Upper lobe of right lung (tissue), 1 donor: ENCODE measurements at regions not wholly inside any gene's neighbourhood (a gene's known extent, or its start where the extent isn't known, plus 50 kb on each side); places are given as distances from the start of the nearest gene placed in this dataset.

ENCODE experiments used
- ATAC-seq: fragments of 200-7000 bp; cut with Tn5 transposase; one replicate; pipeline ENCODE4 v1.9.1; 2020; ENCODE audit warnings: mild to moderate bottlenecking, moderate library complexity
- DNase-seq: peaks from one replicate; pipeline ENCODE4 v3.0.0-alpha.2; 2020
- H3K27ac ChIP-seq: fragments of 200-600 bp; one replicate; pipeline ENCODE4 v1.8.0; 2022
- H3K27me3 ChIP-seq: fragments of 200-600 bp; one replicate; pipeline ENCODE4 v1.8.0; 2022; ENCODE audit warnings: mild to moderate bottlenecking
- H3K36me3 ChIP-seq: fragments of 200-600 bp; one replicate; pipeline ENCODE4 v1.8.0; 2022
- H3K4me1 ChIP-seq: fragments of 200-600 bp; one replicate; pipeline ENCODE4 v1.8.0; 2022
- H3K4me3 ChIP-seq: fragments of 200-600 bp; one replicate; pipeline ENCODE4 v1.8.0; 2022; ENCODE audit warnings: mild to moderate bottlenecking
- H3K9me3 ChIP-seq: fragments of 200-600 bp; one replicate; pipeline ENCODE4 v1.8.0; 2022
- CTCF ChIP-seq: fragments of 200-600 bp; IDR thresholded peaks from one replicate; pipeline ENCODE4 v1.8.0; 2022; ENCODE audit warnings: antibody characterized with exemption
- intact Hi-C: fragments of 100-400 bp; cut with DNase I; formaldehyde crosslinking; loops from one replicate; pipeline ENCODE4 v1.11.0; 2022
- donor health status: DM: no; HTN: yes; CAD: no; lungs with severe emphysema.

GRCh38 chr20:56060486-56060885 lies 55.2 kb upstream of the CBLN4 start:
- ATAC-seq (no peak), DNase-seq (no peak)
- TF ChIP-seq CTCF = no peak
- no peak overlapping the region for H3K4me3 ChIP-seq
- no peaks in the 10 kb centered on the region for H3K27me3 ChIP-seq
- intact Hi-C loops = no loop called here
- no peaks in the 10 kb centered on the region for H3K36me3 ChIP-seq
- no peaks in the 10 kb centered on the region for H3K9me3 ChIP-seq
- no peak overlapping the region for H3K27ac ChIP-seq
- H3K4me1 ChIP-seq = no peaks in the 10 kb centered on the region

- intact Hi-C loops = no loop called here
- no peak for TF ChIP-seq CTCF
Observed at GRCh38 chr20:56069016-56069415, 63.7 kb upstream of the CBLN4 start.

GRCh38 chr20:56072165-56072564 lies 66.8 kb upstream of the CBLN4 start:
- Histone ChIP-seq H3K4me3 (no peak overlapping the region), H3K4me1 (no peaks in the 10 kb centered on the region), H3K9me3 (no peaks in the 10 kb centered on the region), H3K27me3 (no peaks in the 10 kb centered on the region), H3K36me3 (no peaks in the 10 kb centered on the region), H3K27ac (no peak overlapping the region)
- DNase-seq (no peak), ATAC-seq (no peak)
- intact Hi-C loops = no loop called here
- TF ChIP-seq CTCF = no peak

More at GRCh38 chr20:56069016-56069415, 63.7 kb upstream of the CBLN4 start:
- no peak overlapping the region for H3K4me3 ChIP-seq
- no peaks in the 10 kb centered on the region for H3K9me3 ChIP-seq
- ATAC-seq (no peak), DNase-seq (no peak)
- H3K27me3 ChIP-seq = no peaks in the 10 kb centered on the region
- H3K36me3 ChIP-seq = no peaks in the 10 kb centered on the region
- no peaks in the 10 kb centered on the region for H3K4me1 ChIP-seq
- H3K27ac ChIP-seq = no peak overlapping the region

GRCh38 chr20:56088375-56088774 lies 83.1 kb upstream of the CBLN4 start:
- Histone ChIP-seq H3K9me3 (no peaks in the 10 kb centered on the region), H3K27me3 (no peaks in the 10 kb centered on the region), H3K4me3 (no peak overlapping the region), H3K27ac (no peak overlapping the region), H3K36me3 (no peaks in the 10 kb centered on the region), H3K4me1 (no peaks in the 10 kb centered on the region)
- DNase-seq (no peak), ATAC-seq (no peak)
- no peak for TF ChIP-seq CTCF
- intact Hi-C loops = no loop called here

GRCh38 chr20:56091628-56092234 lies 86.4 kb upstream of the CBLN4 start:
- intact Hi-C loops = no loop called here
- H3K27me3 ChIP-seq = no peaks in the 10 kb centered on the region
- no peaks in the 10 kb centered on the region for H3K36me3 ChIP-seq
- H3K4me1 ChIP-seq = no peaks in the 10 kb centered on the region
- no peak for TF ChIP-seq CTCF
- H3K4me3 ChIP-seq = no peak overlapping the region
- no peak overlapping the region for H3K27ac ChIP-seq
- DNase-seq (no peak), ATAC-seq (no peak)
- no peaks in the 10 kb centered on the region for H3K9me3 ChIP-seq

GRCh38 chr20:56094228-56094627 lies 88.9 kb upstream of the CBLN4 start:
- TF ChIP-seq CTCF = no peak
- ATAC-seq = no peak
- H3K4me1 ChIP-seq = no peaks in the 10 kb centered on the region

More at GRCh38 chr20:56094228-56094627, 88.9 kb upstream of the CBLN4 start:
- H3K27me3 ChIP-seq = no peaks in the 10 kb centered on the region
- H3K27ac ChIP-seq = no peak overlapping the region
- intact Hi-C loops = no loop called here
- H3K36me3 ChIP-seq = no peaks in the 10 kb centered on the region
- no peaks in the 10 kb centered on the region for H3K9me3 ChIP-seq
- no peak overlapping the region for H3K4me3 ChIP-seq
- no peak for DNase-seq
